ENCODE measurements at regions not wholly inside any gene's neighbourhood (a gene's known extent, or its start where the extent isn't known, plus 50 kb on each side); places are given as distances from the start of the nearest gene placed in this dataset.

DNA sequence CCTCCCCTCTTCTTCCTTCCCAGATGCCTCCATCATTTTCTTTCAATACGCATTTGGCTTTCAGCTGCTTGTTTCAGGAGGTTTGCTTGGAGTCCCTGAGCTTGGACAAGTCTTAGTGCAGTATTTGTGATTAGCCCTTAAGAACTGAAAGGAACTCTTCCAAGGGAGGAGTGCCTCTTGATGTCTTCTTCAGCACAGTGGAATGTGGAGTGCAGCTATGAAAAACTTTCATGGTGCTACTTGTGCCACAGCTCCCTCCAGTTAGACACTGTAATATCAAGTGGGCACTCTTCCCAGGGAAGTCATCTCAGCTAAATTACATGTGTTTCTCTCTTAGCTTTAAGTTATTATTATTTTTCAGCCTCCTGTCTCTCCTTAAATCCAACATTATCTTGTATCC is 173.1 kb downstream of the NECTIN3 start:
- DNase-seq = no peak
- in situ Hi-C loops (cut with MboI; ENCODE audit: low pct_unique_long_range_greater_than_20kb, low sequenced_read_pairs) = no loop called here

DNA sequence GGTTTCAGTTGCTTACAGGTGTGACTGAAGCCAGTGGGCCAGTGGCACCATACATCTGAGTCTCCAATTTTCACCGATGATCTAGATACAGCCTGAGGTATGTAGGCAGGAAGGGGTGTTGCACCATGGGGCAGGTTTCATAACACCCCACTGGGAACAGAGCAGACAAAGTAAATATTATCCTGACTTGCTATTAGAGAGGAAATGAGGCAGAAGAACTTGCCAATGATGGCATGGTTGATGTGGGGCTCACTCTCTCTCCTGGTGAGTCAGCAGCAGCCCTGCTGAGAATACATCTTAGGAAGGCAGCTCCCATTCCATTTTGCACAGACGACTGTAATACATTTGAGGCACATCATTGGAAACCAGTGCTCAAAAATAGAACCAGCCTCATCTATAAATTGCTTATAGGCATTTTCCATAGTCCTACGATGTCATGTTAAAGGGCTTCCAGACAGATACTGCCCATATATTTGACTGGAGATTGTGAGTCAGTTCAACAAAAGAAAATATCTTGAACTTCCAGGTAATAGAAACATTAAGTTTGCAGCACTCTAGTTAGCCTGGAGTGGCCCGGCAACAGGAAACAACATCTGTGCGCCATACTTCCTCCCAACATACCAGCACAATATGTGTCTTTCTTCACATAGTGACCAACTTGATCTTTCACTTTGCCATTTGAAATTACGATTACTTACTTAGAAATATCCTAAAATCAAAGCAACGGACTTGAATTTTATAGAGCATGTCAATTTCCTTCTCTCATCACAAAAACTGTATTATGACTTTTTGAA is 175.5 kb downstream of the NECTIN3 start:
- no peak for DNase-seq
- in situ Hi-C loops (cut with MboI; ENCODE audit: low pct_unique_long_range_greater_than_20kb, low sequenced_read_pairs) = no loop called here

DNA sequence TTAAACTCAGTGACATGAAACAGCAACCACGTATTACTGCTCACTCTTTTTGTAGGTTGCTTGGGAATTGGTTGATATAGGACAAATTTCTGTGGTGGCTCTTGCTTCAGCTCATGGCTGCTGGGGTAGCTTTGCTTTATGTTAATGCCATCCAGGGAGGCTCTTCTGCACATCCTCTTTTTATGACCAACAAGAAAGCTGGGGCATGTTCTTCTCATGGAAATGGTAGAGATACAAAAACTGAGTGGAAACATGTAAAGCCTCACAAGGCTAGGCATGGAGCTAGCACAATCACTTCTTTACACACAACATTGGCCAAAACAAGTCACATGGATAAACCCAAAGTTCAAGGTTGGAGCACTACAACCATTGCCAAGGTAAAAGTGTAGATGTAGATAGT is 176.8 kb downstream of the NECTIN3 start:
- in situ Hi-C loops (cut with MboI; ENCODE audit: low pct_unique_long_range_greater_than_20kb, low sequenced_read_pairs) = no loop called here
- DNase-seq = no peak

DNA sequence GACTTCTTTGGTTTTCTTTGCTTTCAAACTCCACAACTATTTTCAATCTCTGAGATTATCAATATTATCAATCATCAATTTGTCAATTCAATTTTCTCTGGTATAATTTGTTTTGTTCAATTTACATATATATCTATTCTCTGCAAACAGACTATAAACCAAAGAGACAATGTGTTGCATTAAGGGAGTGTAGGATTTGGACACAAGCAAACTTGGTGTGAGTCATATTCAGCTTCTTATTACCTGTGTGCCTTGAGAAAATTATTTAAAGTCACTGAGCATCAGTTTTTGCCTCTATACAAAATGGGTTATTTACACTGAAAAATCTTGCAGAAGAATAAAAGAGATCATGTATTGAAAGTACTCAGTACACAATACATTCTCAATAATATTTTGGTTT is 177.8 kb downstream of the NECTIN3 start:
- in situ Hi-C loops (cut with MboI; ENCODE audit: low pct_unique_long_range_greater_than_20kb, low sequenced_read_pairs) = no loop called here
- DNase-seq = no peak

DNA sequence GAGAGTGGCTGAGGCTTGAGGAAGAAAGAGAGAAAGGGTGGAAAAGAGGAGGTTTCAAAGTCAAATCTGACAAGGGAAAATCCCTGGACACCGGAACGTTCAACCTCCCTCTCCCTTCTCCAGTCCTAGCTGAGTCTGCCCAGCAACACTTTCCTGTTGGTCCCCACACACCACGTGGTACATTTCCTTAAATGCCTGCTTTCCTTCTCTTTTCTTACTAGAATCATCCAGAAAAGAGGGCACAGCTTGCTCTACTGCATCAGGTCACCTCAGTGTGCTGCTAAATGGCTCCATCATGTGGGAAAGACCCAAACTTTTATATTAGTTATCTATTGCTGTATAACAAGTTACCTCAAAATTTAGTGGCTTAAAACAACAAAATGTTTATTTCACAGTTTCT is 181.2 kb downstream of the NECTIN3 start:
- in situ Hi-C loops (cut with MboI; ENCODE audit: low pct_unique_long_range_greater_than_20kb, low sequenced_read_pairs) = no loop called here
- DNase-seq = no peak

DNA sequence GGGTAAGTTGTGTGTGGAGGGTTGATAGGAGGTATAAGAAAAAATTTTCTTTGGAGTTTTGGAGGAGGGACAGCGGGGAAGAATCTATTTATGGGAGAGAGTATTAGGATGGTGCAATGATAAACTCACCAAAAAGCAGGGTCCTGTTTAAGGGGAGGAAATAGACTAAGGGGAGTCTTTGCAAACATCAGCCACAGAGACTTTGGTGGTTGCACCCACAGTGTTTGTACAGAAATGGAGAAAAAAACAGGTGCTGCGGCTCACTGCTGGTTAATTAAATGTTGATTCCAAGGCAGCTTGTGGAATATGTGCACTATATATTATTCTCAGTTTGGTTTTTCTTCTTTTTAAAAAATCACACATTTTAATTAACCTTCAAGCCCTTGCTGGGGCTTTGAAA is 182.1 kb downstream of the NECTIN3 start:
- in situ Hi-C loops (cut with MboI; ENCODE audit: low pct_unique_long_range_greater_than_20kb, low sequenced_read_pairs) = no loop called here
- no peak for DNase-seq

DNA sequence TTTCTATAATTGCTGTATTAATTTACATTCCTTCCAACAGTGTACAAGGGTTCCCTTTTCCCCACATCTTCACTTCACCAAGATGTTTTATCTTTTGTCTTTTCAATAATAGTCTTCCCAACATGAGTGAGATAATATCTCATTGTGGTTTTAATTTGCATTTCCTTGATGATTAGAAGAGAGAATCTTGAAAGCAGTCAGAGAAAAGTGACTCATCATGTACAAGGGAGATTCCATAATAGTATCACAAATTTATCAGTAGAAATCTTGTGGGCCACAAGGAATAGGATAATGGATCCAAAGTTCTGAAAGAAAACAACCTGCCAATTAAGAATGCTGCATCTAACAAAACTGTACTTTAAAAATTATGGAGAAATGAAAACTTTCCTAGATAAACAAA is 189.3 kb downstream of the NECTIN3 start:
- in situ Hi-C loops (cut with MboI; ENCODE audit: low pct_unique_long_range_greater_than_20kb, low sequenced_read_pairs) = no loop called here
- no peak for DNase-seq

DNA sequence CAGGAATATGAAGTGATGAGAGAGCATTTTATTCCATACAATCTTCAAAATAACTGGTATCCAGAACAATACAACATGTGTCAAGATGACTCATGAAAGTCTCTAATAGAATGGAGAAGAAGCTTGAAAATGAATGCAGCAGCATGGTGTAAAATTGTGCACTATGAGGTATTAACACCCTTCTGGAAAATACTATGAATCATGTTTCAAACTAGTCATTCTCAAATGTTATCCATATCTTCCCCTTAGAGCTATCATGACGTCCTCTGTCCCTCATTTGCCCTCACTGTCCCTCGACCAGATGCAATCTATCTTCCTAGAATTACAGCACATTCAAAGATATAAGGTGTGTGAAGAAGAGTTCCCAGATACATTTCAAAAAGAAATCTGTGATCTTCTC is 198.2 kb downstream of the NECTIN3 start:
- in situ Hi-C loops (cut with MboI; ENCODE audit: low pct_unique_long_range_greater_than_20kb, low sequenced_read_pairs) = no loop called here
- no peak for DNase-seq

DNA sequence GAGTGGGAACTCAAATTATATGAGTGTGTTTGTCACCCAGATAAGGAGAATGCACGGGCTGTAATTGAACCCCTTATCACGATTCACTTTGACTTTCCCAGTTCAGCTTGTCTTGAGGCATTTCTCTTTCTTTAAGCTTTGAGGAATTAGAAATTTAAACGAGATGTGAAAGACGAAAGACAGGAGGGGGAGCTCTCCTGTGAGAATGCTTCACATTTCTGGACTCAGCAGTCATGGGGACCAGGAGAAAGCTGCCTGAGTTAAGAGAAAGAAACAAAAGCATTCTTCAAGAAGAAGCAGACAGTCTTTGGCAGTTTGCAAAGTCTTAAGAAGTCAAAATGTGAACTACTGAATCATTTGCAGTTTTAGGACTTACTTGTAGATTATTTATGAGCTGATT is 205.6 kb downstream of the NECTIN3 start:
- in situ Hi-C loops (cut with MboI; ENCODE audit: low pct_unique_long_range_greater_than_20kb, low sequenced_read_pairs) = no loop called here
- DNase-seq = no peak

DNA sequence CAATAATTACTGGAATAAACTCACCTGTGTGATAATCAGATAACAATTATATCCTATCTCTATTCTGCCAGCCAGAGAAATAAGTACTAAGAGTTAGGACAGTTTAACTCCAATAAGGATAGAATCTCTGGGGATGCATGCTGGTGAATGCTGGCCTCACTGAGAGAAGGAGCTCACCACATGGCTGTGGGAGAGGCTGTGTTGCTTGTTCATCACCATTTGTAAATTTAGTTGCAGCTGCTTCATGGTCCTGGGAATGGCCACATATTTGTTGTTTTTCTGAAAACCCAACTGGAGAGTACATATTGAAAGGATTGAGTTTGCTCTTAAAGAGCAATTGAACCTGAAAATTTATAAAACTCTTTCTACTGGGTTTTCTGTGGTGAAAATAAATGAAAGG is 207.3 kb downstream of the NECTIN3 start:
- in situ Hi-C loops (cut with MboI; ENCODE audit: low pct_unique_long_range_greater_than_20kb, low sequenced_read_pairs) = no loop called here
- no peak for DNase-seq

DNA sequence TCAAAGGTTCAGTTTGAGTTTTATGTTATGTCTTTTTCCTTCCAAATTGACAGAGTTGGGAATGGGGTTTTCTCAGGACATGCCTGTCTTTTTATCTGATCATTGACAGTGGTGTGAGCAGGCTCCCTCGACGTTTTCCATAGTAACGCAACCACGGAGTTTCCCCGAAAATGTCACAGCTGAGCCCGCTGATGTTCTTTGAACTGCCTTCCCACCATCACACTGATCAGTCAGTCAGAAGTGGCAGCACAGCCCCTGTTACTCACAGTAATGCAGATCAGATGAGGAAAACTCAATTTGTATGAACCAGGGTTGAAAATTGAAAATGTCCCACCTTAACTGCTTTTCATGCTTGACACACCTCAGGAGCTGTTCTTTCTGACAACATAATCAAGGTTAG is 210.4 kb downstream of the NECTIN3 start:
- DNase-seq = no peak
- in situ Hi-C loops (cut with MboI; ENCODE audit: low pct_unique_long_range_greater_than_20kb, low sequenced_read_pairs) = no loop called here

DNA sequence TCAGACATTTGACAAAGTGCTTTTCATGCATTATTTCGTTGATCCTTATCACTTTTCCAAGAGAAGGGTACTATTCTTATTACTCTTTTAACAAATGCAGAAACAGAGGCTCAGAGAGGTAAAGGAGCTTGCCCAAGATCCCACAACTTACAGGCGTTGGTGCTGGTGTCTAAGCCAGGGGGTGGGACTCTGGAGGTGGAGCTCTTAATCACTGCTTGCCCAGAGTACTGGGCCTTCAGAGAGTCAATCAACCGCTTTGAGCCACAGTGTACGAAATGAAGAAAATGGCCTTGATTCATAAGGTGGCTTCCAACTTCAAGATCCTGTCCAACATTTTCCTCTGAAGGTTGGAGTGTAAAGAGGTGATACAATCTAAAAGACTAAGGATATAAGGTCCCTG is 211.5 kb downstream of the NECTIN3 start:
- in situ Hi-C loops (cut with MboI; ENCODE audit: low pct_unique_long_range_greater_than_20kb, low sequenced_read_pairs) = no loop called here
- no peak for DNase-seq

DNA sequence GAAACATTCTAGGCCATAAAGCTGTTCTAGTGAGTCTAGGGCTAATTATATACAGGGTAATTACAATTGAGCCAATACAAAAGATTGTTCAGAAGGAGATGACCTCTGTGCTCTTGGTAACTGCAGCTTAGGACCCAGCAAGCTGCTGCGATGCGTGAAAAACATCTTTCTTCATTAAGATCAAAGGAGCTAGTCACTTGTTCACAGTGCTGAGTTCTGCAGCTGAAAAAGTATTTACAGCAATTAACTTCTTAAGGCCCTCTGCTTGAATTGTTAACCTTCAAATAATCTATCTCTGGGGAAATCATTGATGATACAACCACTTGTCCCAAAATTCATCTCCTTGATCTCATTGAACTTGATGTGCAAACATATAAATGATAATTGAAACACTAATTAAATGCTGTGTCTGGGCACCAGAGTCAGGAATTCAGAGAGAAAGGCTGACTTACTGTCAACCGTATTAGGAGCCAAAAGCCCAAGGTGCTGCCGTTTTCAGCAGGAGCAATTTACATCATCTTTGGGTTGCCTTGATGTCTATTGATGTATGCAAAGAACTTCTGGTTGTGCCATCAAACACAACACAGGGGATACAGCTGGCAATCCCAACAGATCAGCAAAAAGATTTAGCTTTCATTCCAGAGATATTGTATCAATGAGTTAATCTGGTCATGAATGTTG is 213.0 kb downstream of the NECTIN3 start:
- in situ Hi-C loops (cut with MboI; ENCODE audit: low pct_unique_long_range_greater_than_20kb, low sequenced_read_pairs) = no loop called here
- no peak for DNase-seq

DNA sequence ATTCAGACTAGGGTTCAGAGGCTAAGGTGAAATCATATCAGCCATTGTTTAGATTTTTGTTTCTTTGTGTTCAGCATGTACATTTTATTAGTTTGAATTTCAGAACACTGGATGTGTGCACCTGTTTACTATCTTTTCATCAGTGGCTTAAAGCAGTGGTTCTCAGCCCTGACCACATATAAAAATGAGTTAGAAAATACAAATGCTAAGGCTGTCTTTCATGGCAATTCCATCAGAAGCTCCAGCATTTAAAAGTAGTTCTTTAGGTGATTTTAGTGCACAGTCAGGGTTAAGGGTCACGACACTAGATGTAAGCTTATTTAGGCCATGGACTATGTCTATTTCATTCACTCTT is 213.5 kb downstream of the NECTIN3 start:
- in situ Hi-C loops (cut with MboI; ENCODE audit: low pct_unique_long_range_greater_than_20kb, low sequenced_read_pairs) = no loop called here
- no peak for DNase-seq

DNA sequence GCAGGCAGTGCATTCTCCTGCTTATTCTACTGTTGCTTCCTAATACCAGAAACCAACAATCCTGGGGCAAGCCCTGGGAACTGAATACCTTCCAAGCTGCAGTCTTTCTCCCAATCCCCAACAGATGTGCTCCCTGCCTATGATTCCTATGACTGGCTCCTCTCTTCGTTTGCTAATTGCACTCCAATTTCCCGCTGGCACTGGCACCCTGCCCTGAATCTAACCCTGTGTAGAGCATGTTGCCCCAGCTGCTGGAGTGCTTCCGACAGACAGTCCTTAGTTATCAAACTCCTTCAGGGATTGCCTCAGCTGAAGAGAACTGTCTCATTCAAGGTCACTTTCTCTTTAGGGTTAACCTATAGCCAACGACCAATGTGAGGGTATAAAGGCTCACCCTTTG is 214.1 kb downstream of the NECTIN3 start:
- in situ Hi-C loops (cut with MboI; ENCODE audit: low pct_unique_long_range_greater_than_20kb, low sequenced_read_pairs) = no loop called here
- DNase-seq = no peak

DNA sequence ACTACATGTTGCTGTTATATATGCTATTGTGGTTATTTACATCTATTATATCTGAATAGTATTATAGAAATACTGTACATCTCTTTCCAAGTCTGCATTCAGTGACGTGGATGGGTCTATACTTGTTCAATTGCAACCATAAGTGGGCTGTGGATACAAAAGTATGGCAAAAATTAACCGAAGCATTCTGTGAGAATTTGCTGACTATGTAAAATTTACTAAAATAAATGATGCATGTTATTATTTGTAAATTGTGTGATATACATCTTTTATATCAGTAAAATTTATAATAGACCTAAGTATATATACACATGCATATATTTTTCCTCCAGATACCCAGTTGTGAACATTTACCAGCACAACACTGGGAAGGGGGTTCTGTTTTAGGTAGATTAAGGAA is 215.1 kb downstream of the NECTIN3 start:
- DNase-seq = no peak
- in situ Hi-C loops (cut with MboI; ENCODE audit: low pct_unique_long_range_greater_than_20kb, low sequenced_read_pairs) = no loop called here

DNA sequence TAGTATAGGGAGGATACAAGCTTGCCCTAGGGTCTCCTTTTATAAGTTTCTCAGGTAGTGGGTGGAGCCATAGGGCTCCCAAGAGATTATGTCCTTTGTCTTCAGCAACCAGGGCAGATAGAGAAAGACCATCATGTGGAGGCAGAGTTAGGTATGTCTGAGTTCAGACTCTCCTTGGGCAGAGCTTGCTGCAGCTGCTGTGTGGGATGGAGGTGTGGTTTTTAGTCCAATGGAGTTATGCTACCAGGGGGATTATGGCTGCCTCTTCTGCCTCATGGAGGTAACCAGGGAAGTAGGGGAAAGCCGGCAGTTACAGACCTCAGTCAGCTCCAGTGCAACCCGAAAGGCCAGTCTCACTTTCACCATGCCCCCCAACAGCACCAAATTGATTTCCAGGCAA is 220.5 kb downstream of the NECTIN3 start:
- DNase-seq = no peak
- in situ Hi-C loops (cut with MboI; ENCODE audit: low pct_unique_long_range_greater_than_20kb, low sequenced_read_pairs) = no loop called here

DNA sequence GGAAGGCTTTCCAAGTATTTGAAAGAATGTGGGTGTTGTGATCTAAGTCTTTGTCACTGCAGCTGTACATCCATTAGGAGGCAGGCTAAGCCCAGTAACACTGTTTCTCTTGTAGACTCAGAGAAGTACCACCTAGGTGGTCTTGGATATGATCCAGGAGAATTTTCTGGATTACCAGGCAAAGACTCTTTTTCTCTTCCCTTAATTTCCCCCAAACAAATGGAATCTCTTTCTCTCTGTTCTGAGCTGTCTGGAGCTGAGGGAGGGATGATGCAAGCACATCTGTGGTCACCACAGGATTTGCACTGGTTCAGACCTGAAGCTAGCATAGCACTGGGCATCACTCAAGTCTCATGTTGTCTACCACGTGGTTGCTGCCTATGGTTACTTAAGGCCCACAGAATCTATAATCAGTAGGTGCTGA is 227.6 kb downstream of the NECTIN3 start:
- no peak for DNase-seq
- in situ Hi-C loops (cut with MboI; ENCODE audit: low pct_unique_long_range_greater_than_20kb, low sequenced_read_pairs) = no loop called here

DNA sequence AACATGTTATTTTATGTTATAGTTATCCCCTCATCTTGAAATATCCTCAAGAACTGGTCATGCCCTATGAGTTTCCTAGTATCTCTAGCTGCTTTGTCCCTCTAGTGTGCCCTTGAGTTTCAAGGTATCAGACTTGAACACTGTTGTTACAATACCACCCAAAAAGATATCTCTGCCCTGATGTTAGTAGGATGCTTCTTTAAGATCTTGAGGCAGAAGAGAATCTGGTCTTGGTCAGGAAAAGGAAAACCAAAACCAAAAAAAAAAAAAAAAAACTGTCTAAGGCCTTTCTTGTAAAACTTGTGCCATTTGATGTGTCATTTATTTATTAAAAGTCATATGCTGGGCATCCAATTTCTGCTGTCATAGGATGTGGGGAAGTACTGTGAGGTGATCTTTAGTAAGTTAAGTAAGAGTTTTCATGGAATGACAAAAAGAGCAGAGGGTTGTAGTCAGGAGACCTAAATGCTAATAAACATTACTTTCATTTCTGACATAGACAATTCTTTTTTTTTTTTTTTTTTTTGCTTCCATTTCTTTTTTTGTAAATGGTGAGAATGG is 229.7 kb downstream of the NECTIN3 start:
- no peak for DNase-seq
- in situ Hi-C loops (cut with MboI; ENCODE audit: low pct_unique_long_range_greater_than_20kb, low sequenced_read_pairs) = no loop called here

DNA sequence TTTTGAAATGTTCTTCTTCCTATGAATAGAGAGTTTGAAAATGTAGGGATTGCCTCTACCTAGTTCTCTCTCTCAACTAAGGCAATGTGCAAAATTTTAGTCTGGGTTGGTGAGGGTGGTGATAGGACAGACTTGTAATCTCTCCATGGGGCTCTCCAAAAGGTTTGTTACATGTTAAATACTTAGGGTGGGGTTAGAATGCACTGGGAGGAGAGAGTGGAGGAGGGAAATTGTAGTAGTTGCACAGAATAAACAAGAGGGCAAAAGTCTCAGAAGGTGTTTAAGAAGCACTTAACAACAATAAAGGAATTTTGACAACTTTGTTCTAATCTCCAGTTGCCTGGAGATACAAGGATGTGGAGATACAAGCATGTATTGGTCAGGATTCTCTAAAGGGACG is 230.4 kb downstream of the NECTIN3 start:
- in situ Hi-C loops (cut with MboI; ENCODE audit: low pct_unique_long_range_greater_than_20kb, low sequenced_read_pairs) = no loop called here

DNA sequence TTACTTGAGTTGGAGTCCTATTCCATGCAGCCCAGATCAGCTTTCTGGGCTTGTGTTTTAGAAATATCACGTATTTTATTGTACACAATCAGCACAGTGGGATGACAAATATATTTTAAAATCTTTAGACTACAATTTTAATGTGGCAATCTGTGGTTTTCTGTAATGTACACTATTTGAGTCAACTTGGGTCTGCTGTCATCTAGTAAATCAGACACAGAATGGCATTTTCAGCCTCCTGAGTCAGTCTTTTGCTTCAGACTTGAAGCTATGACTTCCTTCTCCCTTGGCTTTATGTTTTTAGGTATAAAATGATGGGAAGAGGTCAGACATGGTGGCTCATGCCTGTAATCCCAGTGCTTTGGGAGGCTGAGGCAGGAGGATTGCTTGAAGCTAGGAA is 232.1 kb downstream of the NECTIN3 start:
- no peak for DNase-seq

More for the DNA sequence above, 230.4 kb downstream of the NECTIN3 start:
- no peak for DNase-seq

More for the DNA sequence above, 232.1 kb downstream of the NECTIN3 start:
- in situ Hi-C loops (cut with MboI; ENCODE audit: low pct_unique_long_range_greater_than_20kb, low sequenced_read_pairs) = no loop called here

Measured in KBM-7 (cell line).